GM21723 (cell line): ENCODE measurements at regions not wholly inside any gene's neighbourhood (a gene's known extent, or its start where the extent isn't known, plus 50 kb on each side); places are given as distances from the start of the nearest gene placed in this dataset.
"Not testable (repeated sequence)": the region's sequence is repeated elsewhere in the genome, so short reads cannot be mapped to it uniquely, and the experiment has no call there.

Experiments
- ATAC-seq: cut with Tn5 transposase; IDR thresholded peaks from one replicate; pipeline ENCODE4 v1.9.1; 2021; ENCODE audit warnings: mild to moderate bottlenecking, moderate library complexity; ENCODE audit not compliant: unreplicated experiment

DNA sequence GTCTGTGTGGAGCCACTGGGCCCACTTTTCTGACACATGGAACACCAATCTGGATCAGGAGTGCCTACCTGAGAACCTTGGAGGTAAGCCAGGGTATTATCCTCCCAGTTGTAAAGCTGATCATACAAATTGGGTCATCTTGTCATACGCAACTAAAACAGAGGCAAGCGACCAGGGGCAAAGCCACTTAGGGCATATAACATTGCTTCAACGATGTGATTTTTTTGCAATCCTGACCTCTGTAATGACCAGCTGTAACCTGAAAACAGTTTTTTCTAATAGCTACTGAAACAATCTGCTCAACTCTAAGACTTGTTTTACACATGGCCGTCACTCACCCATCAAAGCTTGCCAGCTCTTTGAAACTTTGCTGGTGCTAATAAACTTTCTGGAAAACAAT, 261.5 kb upstream of the AGTR2 start:
- ATAC-seq: no peak

DNA sequence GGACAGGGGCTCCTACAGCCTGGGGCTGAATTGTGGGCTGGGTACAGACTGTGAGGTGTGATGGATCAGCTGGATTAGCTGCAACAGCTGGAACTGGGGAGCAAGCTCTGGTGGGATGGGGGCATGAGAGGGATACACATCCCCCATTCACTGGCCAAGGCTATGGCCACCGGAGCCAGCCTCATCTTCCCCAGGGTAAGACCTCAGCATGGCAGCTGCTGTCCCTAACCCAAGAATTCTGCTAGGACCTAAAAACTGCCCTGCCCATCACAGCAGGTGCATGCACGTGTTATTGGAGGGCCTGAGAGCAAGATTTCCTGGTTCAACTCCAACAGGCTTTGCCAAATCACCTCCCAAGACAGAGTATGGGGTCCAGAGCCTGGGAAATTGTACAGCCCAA, 258.6 kb upstream of the AGTR2 start:
- ATAC-seq: no peak

DNA sequence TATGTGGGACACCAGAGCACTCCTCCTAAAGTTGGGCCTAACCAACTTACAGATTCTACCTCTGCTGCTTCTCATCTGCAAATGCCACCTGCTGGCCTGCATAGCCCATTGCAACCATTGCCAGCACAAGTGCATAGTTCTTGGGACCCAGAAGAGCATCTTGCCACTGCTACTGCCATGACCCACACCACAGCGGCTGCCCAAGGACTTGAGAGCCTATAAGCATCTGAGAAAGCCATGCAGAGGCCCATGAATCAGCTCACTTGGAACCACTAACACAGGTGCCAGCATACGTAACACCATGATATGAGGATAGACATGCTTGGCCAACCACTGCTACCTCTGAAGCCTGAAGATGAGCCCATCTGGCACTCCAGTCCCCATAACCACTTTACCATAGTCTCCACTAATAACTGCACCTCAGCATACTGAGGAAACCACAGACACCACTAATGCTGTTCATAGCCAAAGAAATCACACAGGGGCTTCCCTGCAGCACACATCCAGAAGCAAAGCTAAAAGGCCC, 258.1 kb upstream of the AGTR2 start:
- peak; percentile 94 for ATAC-seq

DNA sequence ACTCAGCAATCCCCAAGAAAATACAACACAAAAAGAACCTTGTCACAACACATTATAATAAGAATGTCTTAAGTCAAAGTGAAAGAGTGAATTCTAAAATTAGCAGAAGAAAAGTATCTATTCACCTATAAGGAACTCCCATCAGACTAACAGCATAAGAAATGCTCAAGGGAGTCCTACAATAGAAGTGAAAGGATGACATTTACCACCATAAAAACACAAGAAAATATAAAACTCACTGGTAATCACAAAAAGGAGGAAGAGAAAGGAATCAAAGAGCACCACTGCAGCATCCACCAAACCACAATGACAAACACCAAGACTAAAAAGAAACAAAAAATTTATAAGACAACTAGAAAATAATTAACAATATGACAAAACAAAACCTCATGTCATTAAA, 257.0 kb upstream of the AGTR2 start:
- peak; percentile 53 for ATAC-seq

DNA sequence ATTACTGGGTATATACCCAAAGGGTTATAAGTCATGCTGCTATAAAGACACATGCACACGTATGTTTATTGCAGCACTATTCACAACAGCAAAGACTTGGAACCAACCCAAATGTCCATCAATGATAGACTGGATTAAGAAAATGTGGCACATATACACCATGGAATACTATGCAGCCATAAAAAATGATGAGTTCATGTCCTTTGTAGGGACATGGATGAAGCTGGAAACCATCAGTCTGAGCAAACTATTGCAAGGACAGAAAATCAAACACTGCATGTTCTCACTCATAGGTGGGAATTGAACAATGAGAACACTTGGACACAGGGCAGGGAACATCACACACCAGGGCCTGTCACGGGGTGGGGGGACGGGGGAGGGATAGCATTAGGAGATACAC, 254.9 kb upstream of the AGTR2 start:
- not testable (repeated sequence) for ATAC-seq

DNA sequence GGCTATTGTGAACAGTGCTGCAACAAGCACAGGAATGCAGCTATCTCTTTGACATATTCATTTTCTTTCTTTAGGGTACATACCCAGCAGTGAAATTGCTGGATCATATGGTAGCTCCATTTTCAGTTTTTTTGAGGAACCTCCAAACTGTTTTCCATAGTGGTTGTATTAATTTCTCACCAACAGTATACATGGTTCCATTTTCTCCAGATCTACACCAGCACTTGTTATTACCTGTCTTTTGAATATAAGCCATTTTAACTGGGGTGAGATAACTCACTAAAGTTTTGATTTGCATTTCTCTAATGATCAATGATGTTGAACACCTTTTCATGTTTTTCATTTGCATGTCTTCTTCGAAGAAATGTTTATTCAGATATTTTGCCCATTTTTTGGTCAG, 241.1 kb upstream of the AGTR2 start:
- ATAC-seq: no peak

DNA sequence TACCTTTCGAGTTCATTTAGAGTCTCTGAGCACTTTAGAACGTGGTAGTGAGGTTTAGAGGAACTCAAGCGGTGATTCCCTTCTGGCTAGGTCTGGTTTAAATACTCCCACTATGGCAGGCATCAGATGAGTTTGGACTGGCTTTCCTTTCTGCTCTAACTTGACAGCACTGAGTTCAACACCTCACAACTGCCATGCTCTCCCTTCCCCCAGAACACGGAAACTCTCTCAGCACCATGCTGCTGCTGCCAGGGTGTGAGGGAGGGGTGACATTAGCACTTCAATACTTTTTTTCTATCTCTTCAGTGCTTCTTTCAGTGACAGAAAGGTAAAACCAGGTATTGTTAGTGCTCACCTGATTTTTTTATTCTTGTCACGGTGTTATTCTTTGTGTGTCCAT, 234.5 kb upstream of the AGTR2 start:
- ATAC-seq: no peak

DNA sequence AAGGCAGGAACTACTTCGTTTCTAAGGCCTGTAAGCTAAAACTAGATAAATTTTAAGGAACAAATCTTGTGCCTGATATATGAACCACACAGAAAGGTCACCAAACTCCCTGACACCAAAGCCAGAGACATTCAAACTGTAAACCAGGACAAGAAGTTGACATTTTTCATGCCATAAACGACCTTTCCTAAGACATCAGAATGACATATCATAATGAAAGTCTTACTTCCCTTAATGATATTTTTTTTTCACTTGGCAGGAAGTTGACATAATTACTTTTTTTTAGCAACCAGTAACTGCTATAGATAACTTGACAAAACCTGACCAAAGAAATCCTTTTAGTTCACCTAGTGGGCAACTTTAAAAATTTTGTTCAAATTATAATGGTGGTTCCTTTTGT, 231.5 kb upstream of the AGTR2 start:
- peak; percentile 71 for ATAC-seq

DNA sequence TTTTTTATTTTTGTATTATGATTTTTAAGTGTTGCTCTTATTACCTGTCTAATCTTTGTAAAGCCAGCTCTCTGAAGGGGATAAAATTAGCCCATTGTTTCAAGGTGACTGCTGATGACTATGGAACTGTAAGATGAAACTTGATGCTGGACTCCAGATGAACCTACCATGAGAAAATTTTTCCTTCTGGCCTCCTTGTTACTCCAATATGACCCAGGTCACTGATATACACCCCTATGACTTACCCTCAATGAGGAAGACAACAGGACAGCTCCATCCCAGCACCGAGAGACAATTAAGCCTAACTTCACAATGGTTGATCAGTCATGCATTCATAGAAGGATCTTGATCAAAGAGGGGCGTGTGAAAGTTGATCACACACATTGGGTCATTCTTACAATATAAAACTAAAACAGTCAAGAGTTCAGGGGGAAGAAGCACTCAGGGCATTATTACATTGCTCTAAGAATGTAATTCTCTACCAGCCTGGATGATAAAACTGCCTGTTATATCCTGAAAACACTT, 230.8 kb upstream of the AGTR2 start:
- peak; percentile 17 for ATAC-seq

DNA sequence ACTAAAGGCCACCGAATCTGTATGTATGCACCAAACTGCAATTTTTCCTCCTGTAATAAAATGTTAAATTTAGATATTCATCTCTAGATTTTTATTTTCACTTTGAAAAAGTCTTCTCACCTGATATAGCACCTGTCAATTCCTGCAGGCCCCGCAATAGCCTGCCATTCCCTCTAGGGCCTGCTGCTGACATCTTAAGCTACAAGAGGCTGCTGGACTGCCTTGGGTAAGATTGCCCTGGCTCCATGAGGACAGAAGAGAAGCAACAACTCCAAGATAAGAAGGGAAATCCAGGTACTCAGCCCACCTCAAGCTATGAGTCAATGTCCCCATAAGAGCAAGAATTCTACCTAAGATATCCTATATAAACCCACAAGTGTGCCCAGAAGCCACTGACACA, 230.2 kb upstream of the AGTR2 start:
- peak; percentile 14 for ATAC-seq

DNA sequence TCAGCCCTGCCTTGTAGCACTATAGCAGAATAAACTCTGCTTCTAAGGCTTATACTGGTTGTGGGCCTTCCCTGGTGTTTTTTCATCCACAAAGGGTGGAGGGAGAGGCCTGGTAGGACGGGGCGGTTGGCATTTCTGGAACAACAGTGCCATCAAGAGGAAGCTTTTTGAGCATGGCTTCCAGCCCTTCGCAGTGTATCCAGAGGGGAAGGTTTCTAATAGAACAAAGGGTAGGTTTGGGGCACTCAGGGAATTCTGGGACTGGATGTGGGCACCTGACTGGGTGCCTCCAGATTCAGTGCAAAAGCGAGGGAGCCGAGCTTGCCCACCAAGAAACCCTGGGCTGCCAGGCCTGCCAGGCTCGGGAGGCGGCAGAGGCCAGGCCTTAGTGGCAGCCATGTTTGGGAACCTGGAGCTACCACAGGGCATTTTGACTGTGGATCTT, 229.6 kb upstream of the AGTR2 start:
- ATAC-seq: peak; percentile 71

DNA sequence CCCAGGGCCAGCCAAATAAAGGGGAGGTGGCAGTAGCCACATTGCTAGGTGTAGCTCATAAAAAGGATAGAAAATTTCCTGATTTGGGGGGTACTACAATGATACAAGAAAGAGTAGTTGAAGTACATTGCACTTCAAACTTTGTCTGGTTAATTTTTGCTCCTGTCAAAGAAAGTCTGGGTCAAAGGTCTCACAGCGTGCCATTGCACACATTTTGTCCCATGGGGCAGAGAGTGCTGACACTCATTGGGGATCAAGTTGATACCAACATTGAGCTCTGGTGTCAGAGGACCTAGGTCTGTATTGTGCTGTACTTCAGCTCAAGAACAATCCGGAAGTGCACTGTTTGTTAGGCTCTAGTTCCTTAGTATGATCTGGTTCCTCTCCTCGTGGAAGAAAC, 229.2 kb upstream of the AGTR2 start:
- ATAC-seq: no peak

DNA sequence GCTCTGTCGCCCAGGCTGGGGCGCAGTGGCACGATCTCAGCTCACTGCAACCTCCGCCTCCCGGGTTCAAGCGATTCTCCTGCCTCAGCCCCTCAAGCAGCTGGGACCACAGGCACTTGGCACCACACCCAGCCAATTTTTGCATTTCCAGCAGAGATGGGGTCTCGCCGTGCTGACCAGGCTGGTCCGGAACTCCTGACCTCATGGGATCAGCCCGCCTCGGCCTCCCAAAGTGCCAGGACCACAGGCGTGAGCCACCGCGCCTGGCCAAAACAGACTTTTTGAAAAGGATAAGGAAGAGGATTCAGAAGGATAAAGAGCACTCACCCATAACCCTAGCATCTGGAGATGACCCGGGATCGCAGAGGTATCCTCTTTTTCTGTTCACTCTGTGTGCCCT, 224.5 kb upstream of the AGTR2 start:
- no peak for ATAC-seq

DNA sequence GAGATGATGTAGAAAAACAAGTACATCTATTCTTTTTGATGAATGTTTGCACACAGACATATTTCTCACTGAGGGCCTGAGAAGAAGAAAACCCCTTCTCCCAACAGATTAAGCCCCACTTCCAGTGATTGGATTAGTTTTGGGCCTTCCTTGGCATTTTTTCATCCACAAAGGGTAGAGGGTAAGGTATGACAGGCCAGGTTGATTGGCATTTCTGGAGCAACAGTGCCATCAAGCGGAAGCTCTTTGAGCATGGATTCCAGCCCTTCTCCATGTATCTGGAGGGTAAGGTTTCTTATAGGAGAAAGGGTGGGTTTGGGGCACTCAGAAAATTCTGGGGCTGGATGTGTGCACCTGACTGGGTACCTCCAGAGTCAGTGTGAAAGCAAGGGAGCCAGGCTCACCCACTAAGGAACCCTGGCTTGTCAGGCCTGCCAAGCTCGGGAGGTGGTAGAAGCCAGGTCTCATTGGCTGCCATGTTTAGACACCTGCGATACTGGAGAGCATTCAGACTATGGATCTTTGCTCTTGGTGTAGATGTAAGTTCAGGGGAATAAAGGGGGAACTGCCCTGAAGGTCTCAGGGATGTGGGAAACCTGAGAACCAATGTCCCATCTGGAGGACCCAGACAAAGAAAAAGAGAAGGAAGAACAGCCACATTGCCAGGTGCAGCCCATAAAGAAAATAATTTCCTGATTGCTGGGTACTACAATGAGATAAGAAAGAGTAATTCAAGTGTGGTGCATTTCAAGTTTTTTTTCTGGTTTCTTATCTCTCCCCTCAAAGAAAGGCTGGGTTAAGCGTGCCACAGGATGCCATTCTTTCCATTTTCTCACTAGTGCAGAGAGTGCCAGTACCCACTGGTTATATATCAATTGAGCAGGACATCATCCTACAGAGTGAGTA, 222.3 kb upstream of the AGTR2 start:
- ATAC-seq: no peak

DNA sequence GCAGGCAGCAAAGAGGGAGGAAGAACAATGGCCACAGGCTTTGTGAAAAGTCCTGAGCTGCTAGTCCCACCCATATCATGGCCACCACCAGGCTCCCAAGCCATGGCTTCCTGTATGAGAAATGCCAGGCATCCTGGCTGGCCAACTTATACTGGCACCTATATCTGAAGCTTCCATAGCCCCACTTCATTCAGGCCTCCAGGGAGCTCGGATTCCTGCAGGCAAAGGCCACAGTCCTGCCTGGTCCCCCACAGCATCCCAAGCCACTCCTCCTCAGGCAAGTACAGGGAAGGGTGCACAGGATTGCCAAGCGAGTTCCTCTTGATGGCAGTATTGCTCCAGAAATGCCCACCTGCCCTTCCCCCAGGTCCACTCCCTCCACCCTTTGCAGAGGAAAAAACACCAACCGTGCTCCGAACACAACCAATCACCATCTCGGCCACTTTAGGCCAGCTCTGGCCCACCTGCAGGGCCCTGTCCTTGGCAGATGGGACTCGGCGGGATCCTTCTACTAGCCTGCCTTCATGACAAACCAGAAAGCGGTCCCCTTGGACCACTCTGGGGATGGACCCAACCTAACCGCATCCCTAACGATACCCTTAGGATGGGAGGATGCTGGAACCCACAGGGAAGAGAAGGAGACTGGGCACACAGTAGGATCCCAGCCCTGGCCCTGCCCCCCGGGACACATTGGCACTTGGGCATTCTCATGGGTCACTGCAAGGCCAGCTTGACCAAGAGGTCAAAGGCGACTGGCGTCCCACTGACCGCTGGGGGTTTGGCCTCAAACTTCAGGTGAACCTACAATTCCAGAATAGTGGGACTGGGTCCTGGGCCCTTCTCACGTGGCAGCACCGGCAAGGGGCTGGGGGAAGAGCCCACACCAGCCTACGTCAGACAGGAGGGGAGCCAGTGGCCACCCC, 220.4 kb upstream of the AGTR2 start:
- no peak for ATAC-seq

DNA sequence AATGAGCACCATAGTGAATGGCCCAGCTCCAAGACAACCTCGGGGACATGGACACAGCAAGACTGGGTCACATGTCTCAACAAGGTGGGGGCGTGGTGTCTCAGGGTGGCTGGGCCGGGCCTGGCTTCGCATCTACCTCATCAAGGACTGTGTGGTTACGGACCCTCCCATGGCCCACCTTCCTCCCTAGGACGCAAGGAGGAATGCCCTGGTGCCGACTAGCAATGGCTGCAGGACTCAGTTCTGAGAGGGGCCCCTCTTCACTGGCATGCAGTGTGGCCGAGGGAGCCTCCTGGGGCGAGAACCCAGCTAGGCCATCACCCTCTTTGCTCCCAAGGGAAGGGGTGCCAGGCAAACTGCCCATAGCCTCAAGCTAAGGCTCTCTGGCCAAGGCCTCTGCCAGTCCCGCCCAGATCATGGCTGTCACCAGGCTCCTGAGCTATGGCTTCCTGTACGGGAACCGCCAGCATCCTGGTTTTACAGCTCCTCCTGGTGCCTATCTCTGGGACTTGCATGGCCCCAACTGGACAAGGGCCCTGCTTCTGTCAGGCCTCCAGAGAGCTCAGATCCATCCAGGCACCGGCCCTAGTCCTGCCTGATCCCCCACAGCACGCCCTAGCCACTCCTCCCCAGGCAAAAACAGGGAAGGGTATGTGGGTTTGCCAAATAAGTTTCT, 218.0 kb upstream of the AGTR2 start:
- no peak for ATAC-seq

DNA sequence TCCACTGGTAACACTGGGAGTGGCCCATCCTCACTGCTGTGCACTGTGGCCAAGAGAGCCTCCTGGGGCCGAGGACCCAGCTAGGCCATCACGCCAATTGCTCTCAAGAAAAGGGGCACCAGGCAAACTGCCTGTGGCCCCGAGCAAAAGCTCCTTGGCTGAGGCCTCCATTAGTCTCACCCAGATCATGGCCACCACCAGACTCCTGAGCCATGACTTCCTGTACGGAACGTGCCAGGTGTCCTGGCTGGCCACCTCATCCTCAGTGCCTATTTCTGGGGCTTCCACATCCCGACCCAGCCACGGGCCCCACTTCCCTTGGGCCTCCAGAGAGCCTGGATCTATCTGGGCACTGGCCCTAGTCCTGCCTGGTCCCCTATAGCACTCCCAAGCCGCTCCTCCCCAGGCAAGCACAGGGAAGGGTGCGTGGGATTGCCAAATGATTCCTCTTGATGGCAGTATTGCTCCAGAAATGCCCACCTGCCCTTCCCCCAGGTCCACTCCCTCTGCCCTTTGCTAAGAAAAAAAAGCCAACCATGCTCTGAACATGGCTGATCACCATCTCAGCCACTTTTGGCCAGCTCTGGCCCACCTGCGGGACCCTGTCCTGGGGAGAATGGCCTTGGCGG, 212.6 kb upstream of the AGTR2 start:
- ATAC-seq: no peak

DNA sequence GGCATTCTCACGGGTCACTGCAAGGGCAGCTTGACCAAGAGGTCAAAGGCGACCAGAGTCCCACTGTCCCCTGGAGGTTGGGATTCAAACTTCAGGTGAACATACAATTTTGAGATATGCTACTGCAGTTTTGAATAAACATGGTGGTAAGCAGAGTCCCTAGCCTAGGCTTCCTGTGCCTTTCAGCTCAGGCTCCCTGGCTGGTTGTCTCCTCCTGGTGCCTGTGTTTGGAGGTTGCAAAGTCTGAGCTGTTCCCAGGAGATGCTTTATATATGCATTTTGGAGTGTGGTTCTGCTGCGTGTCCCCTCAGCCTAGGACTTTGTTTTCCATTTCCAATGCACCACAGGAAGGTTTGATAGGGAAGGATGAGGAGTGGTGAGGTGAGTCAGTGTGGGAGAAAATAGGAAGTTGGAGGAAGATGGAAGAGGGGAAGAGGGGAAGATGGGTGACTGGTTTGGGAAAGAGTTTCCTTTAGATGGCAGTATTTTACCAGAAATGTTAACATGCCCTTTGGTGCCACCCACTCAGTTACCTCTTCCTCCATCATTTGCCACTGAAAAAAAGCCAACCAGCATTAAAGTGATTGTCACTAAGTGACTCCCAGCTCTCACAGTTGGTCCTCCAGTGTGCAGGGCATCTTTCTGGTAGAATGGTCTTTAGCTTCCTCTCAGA, 211.7 kb upstream of the AGTR2 start:
- no peak for ATAC-seq

DNA sequence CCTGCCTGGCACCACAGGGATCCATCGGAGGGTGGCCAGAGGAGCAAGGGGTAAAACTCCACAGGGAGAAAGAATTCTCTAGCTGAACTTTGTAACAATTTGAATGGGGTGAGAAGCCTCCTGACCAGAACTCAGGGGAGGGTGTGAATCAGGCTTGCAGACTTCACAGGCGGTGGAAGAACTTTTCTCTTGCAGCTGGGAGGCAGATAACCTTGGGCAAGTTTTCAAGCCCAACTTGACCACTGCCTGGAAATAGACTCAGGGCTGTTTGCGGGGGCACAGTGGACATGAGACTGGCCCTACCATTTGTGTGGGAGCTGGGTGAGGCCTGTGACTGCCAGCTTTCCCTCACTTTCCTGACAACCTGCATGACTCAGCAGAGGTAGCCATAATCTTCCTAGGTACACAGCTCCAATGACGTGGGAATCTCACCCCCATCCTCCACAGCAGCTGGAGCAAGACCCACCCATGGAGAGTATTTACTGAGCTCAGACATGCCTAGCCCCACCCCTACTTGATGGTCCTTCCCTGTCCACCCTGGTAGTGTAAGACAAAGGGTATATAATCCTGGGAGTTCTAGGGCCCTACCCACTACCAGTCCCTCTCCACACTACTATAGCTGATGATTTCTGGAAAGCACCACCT, 210.0 kb upstream of the AGTR2 start:
- ATAC-seq: no peak
